ENCODE measurements at regions not wholly inside any gene's neighbourhood (a gene's known extent, or its start where the extent isn't known, plus 50 kb on each side); places are given as distances from the start of the nearest gene placed in this dataset.

GRCh38 chr11:109856928-109857327 lies 236.3 kb upstream of the ZC3H12C start:
- no peak overlapping the region for H3K4me3 Mint-ChIP-seq (ENCODE audit: unreplicated experiment)
- no TSS peak for BruUV-seq (replicated peaks)
- intact Hi-C loops (cut with micrococcal nuclease), result loop anchor here (10.0 kb wide), 2 partner anchors 238 to 348 kb away; partner anchors contain the start of gene ZC3H12C
- H3K27me3 Mint-ChIP-seq (ENCODE audit: insufficient read depth, unreplicated experiment), result no peaks in the 10 kb centered on the region
- no peaks in the 10 kb centered on the region for H3K9me3 Mint-ChIP-seq (ENCODE audit: unreplicated experiment)
- H3K4me1 Mint-ChIP-seq (ENCODE audit: insufficient read depth, unreplicated experiment), result peaks cover 3% of the 10 kb centered on the region
- ChIA-PET POLR2A (interaction anchor here (0.6 kb wide), 1 partner anchor 37 kb away, joined by 3 read pairs; no protein-coding TSS in a partner anchor), CTCF (interaction anchor here (10.4 kb wide), 1 partner anchor 83 kb away, joined by 116 read pairs; no protein-coding TSS in a partner anchor)
- TF ChIP-seq CTCF (IDR thresholded peaks at IDR 0.05; ENCODE audit: unreplicated experiment), result no peak
- DNase-seq (ENCODE audit: unreplicated experiment), result no peak
- no peak overlapping the region for H3K27ac Mint-ChIP-seq (ENCODE audit: low read depth, unreplicated experiment)
- no peaks in the 10 kb centered on the region for H3K36me3 Mint-ChIP-seq (ENCODE audit: insufficient read depth, unreplicated experiment)

GRCh38 chr11:109857637-109858036 lies 235.6 kb upstream of the ZC3H12C start:
- Mint-ChIP-seq H3K27ac (ENCODE audit: low read depth, unreplicated experiment) (no peak overlapping the region), H3K27me3 (ENCODE audit: insufficient read depth, unreplicated experiment) (no peaks in the 10 kb centered on the region), H3K4me1 (ENCODE audit: insufficient read depth, unreplicated experiment) (no peaks in the 10 kb centered on the region), H3K4me3 (ENCODE audit: unreplicated experiment) (no peak overlapping the region), H3K9me3 (ENCODE audit: unreplicated experiment) (no peaks in the 10 kb centered on the region), H3K36me3 (ENCODE audit: insufficient read depth, unreplicated experiment) (no peaks in the 10 kb centered on the region)
- DNase-seq (ENCODE audit: unreplicated experiment), result no peak
- ChIA-PET CTCF (no interaction called here), POLR2A (no interaction called here)
- intact Hi-C loops (cut with micrococcal nuclease), result loop anchor here (10.0 kb wide), 2 partner anchors 237 to 347 kb away; partner anchors contain the start of gene ZC3H12C
- TF ChIP-seq CTCF (IDR thresholded peaks at IDR 0.05; ENCODE audit: unreplicated experiment), result no peak
- no TSS peak for BruUV-seq (replicated peaks)

- no peaks in the 10 kb centered on the region for H3K27me3 Mint-ChIP-seq (ENCODE audit: insufficient read depth, unreplicated experiment)
- CTCF ChIA-PET, result no interaction called here
Measured at GRCh38 chr11:109858152-109858551, 235.0 kb upstream of the ZC3H12C start.

More at GRCh38 chr11:109858152-109858551, 235.0 kb upstream of the ZC3H12C start:
- H3K4me1 Mint-ChIP-seq (ENCODE audit: insufficient read depth, unreplicated experiment), result no peaks in the 10 kb centered on the region
- POLR2A ChIA-PET, result no interaction called here
- BruUV-seq (replicated peaks), result no TSS peak
- no peak for DNase-seq (ENCODE audit: unreplicated experiment)
- H3K36me3 Mint-ChIP-seq (ENCODE audit: insufficient read depth, unreplicated experiment), result no peaks in the 10 kb centered on the region
- H3K9me3 Mint-ChIP-seq (ENCODE audit: unreplicated experiment), result no peaks in the 10 kb centered on the region
- H3K27ac Mint-ChIP-seq (ENCODE audit: low read depth, unreplicated experiment), result no peak overlapping the region
- H3K4me3 Mint-ChIP-seq (ENCODE audit: unreplicated experiment), result no peak overlapping the region
- TF ChIP-seq CTCF (IDR thresholded peaks at IDR 0.05; ENCODE audit: unreplicated experiment), result no peak
- intact Hi-C loops (cut with micrococcal nuclease), result loop anchor here (10.0 kb wide), 2 partner anchors 237 to 347 kb away; partner anchors contain the start of gene ZC3H12C
